ENCODE measurements at regions not wholly inside any gene's neighbourhood (a gene's known extent, or its start where the extent isn't known, plus 50 kb on each side); places are given as distances from the start of the nearest gene placed in this dataset.

- TF ChIP-seq CTCF (IDR thresholded peaks at IDR 0.05) = peak; percentile 29 to 50 (median 46)
- no peak for TF ChIP-seq POLR2A (IDR thresholded peaks at IDR 0.05)
These were observed 393.4 kb upstream of the SEL1L start for GRCh38 chr14:81927070-81927469.
